Neural cell (in vitro differentiated cells): ENCODE measurements at regions not wholly inside any gene's neighbourhood (a gene's known extent, or its start where the extent isn't known, plus 50 kb on each side); places are given as distances from the start of the nearest gene placed in this dataset.

Experiments used
- H2AFZ ChIP-seq: fragments of 200-600, 300-800 bp; sonication (generic), shearing (Covaris generic); 2 replicates; pipeline ENCODE4 v1.6.0; 2014; ENCODE audit warnings: low read depth, mild to moderate bottlenecking, antibody characterized with exemption, low read length, moderate library complexity
- H3F3A ChIP-seq: fragments of 200-600 bp; shearing (Covaris generic); 2 replicates; pipeline ENCODE4 v1.6.1; 2016; ENCODE audit warnings: mild to moderate bottlenecking, moderate library complexity, mixed read lengths, antibody characterized with exemption, low read length; ENCODE audit not compliant: insufficient read depth, poor library complexity, severe bottlenecking
- H3K27ac ChIP-seq: fragments of 200-600, 300-800 bp; sonication (generic), shearing (Covaris generic); 2 replicates; pipeline ENCODE4 v1.5.1; 2014; ENCODE audit warnings: mild to moderate bottlenecking, low read length, moderate library complexity
- H3K27me3 ChIP-seq: fragments of 300-800, 200-600 bp; sonication (generic), shearing (Covaris generic); 2 replicates; pipeline ENCODE4 v1.6.0; 2014; ENCODE audit warnings: mild to moderate bottlenecking, low read depth, low read length, moderate library complexity; ENCODE audit not compliant: insufficient read depth
- H3K36me3 ChIP-seq: fragments of 300-800, 200-600 bp; sonication (generic), shearing (Covaris generic); 2 replicates; pipeline ENCODE4 v1.5.1; 2014; ENCODE audit warnings: mild to moderate bottlenecking, antibody characterized with exemption, low read length, moderate library complexity; ENCODE audit not compliant: insufficient read depth
- H3K4me2 ChIP-seq: fragments of 300-800, 200-600 bp; sonication (generic), shearing (Covaris generic); 2 replicates; pipeline ENCODE4 v1.6.0; 2014; ENCODE audit warnings: mild to moderate bottlenecking, low read length
- H3K4me3 ChIP-seq: fragments of 300-800, 200-600 bp; sonication (generic), shearing (Covaris generic); 2 replicates; pipeline ENCODE4 v1.5.1; 2014; ENCODE audit warnings: mild to moderate bottlenecking, low read length, moderate library complexity
- H3K79me2 ChIP-seq: fragments of 200-600 bp; shearing (Covaris generic); replicated peaks from 2 replicates; pipeline ENCODE4 v1.6.0; 2014; ENCODE audit warnings: mild to moderate bottlenecking, low read length, moderate library complexity; ENCODE audit not compliant: insufficient read depth
- H3K9ac ChIP-seq: fragments of 300-800, 200-600 bp; sonication (generic), shearing (Covaris generic); 2 replicates; pipeline ENCODE4 v1.6.1; 2016; ENCODE audit warnings: mild to moderate bottlenecking, low read length, mixed read lengths
- H3K9me2 ChIP-seq: fragments of 200-600 bp; shearing (Covaris generic); 2 replicates; pipeline ENCODE4 v1.6.1; 2016; ENCODE audit warnings: mild to moderate bottlenecking, low read length, mixed read lengths; ENCODE audit not compliant: insufficient read depth
- H3K9me3 ChIP-seq: fragments of 200-600, 300-800 bp; sonication (generic), shearing (Covaris generic); 2 replicates; pipeline ENCODE4 v1.6.1; 2016; ENCODE audit warnings: mild to moderate bottlenecking, mixed run types, low read length, moderate library complexity, mixed read lengths
- H4K20me1 ChIP-seq: fragments of 200-600 bp; shearing (Covaris generic); 2 replicates; pipeline ENCODE4 v1.6.1; 2016; ENCODE audit warnings: mild to moderate bottlenecking, mixed run types; ENCODE audit not compliant: insufficient read depth
- CTCF ChIP-seq: fragments of 450-650 bp; IDR thresholded peaks from 2 replicates; pipeline ENCODE4 v1.5.1; 2014; ENCODE audit warnings: antibody characterized with exemption, mild to moderate bottlenecking, moderate library complexity; ENCODE audit not compliant: poor library complexity, severe bottlenecking
- EP300 ChIP-seq: fragments of 450-650 bp; conservative IDR thresholded peaks from 2 replicates; pipeline ENCODE4 v1.6.1; 2014; ENCODE audit warnings: antibody characterized with exemption, mild to moderate bottlenecking, moderate library complexity; ENCODE audit not compliant: poor library complexity, severe bottlenecking
- EZH2 ChIP-seq: fragments of 200-600, 300-800 bp; shearing (Covaris generic), sonication (generic); IDR thresholded peaks from 2 replicates; pipeline ENCODE4 v1.6.1; 2014; ENCODE audit warnings: antibody characterized with exemption, low read length, borderline replicate concordance, mild to moderate bottlenecking; ENCODE audit not compliant: insufficient read depth, poor library complexity, severe bottlenecking
- MXI1 ChIP-seq: fragments of 450-650 bp; conservative IDR thresholded peaks from 2 replicates; pipeline ENCODE4 v1.6.1; 2014; ENCODE audit warnings: antibody characterized with exemption, mild to moderate bottlenecking; ENCODE audit not compliant: poor library complexity, severe bottlenecking
- POLR2AphosphoS5 ChIP-seq: IDR thresholded peaks from 2 replicates; pipeline ENCODE4 v1.6.1; 2012
- RAD21 ChIP-seq: fragments of 450-650 bp; conservative IDR thresholded peaks from 2 replicates; pipeline ENCODE4 v1.6.1; 2014; ENCODE audit warnings: antibody characterized with exemption, mild to moderate bottlenecking, moderate library complexity
- REST ChIP-seq: IDR thresholded peaks from 2 replicates; pipeline ENCODE4 v1.6.1; 2012; ENCODE audit warnings: borderline replicate concordance
- SMC3 ChIP-seq: fragments of 450-650 bp; conservative IDR thresholded peaks from 2 replicates; pipeline ENCODE4 v1.6.1; 2014; ENCODE audit warnings: antibody characterized with exemption, mild to moderate bottlenecking, moderate library complexity; ENCODE audit not compliant: poor library complexity
- TAF1 ChIP-seq: IDR thresholded peaks from 2 replicates; pipeline ENCODE4 v1.6.1; 2012; ENCODE audit warnings: low read depth

- Histone ChIP-seq H2AFZ (no peak overlapping the region), H3K9ac (no peak overlapping the region), H4K20me1 (no peaks in the 10 kb centered on the region), H3K27me3 (no peaks in the 10 kb centered on the region), H3K36me3 (no peaks in the 10 kb centered on the region), H3K9me2 (no peaks in the 10 kb centered on the region), H3F3A (no peaks in the 10 kb centered on the region), H3K4me2 (no peak overlapping the region), H3K79me2 (no peaks in the 10 kb centered on the region), H3K9me3 (no peaks in the 10 kb centered on the region), H3K4me3 (no peak overlapping the region), H3K27ac (no peak overlapping the region)
- no peak for TF ChIP-seq REST
- TF ChIP-seq POLR2AphosphoS5: no peak
- no peak for TF ChIP-seq RAD21
- TF ChIP-seq SMC3: no peak
- no peak for TF ChIP-seq CTCF
- no peak for TF ChIP-seq TAF1
- TF ChIP-seq MXI1: no peak
Observed at GRCh38 chr2:175461839-175462238, 280.3 kb upstream of the ATP5MC3 start.

- H3F3A ChIP-seq: peaks cover 4% of the 10 kb centered on the region
- no peaks in the 10 kb centered on the region for H3K27me3 ChIP-seq
- no peaks in the 10 kb centered on the region for H3K9me3 ChIP-seq
- H2AFZ ChIP-seq: no peak overlapping the region
- H3K9me2 ChIP-seq: no peaks in the 10 kb centered on the region
- H3K79me2 ChIP-seq: no peaks in the 10 kb centered on the region
- H3K4me3 ChIP-seq: no peak overlapping the region
- H3K36me3 ChIP-seq: no peaks in the 10 kb centered on the region
- H4K20me1 ChIP-seq: no peaks in the 10 kb centered on the region
- no peak for TF ChIP-seq EZH2
- no peak for TF ChIP-seq EP300
- no peak for TF ChIP-seq TAF1
- no peak overlapping the region for H3K27ac ChIP-seq
- no peak overlapping the region for H3K9ac ChIP-seq
- H3K4me2 ChIP-seq: no peak overlapping the region
Observed at GRCh38 chr2:175457895-175458448, 276.5 kb upstream of the ATP5MC3 start.

- Histone ChIP-seq H3K4me2 (no peak overlapping the region), H3F3A (peaks cover 4% of the 10 kb centered on the region), H4K20me1 (no peaks in the 10 kb centered on the region)
Observed at GRCh38 chr2:175454953-175455389, 273.5 kb upstream of the ATP5MC3 start.

More at GRCh38 chr2:175454953-175455389, 273.5 kb upstream of the ATP5MC3 start:
- no peak for TF ChIP-seq MXI1
- no peak for TF ChIP-seq TAF1
- TF ChIP-seq SMC3: no peak
- TF ChIP-seq RAD21: peak; percentile 31
- TF ChIP-seq REST: peak; percentile 97
- TF ChIP-seq EZH2: no peak
- TF ChIP-seq POLR2AphosphoS5: peak; percentile 92
- peak; percentile 45 for TF ChIP-seq CTCF
- TF ChIP-seq EP300: peak; percentile 65
- Histone ChIP-seq H3K27ac (peak overlapping the region; percentile 21), H2AFZ (no peak overlapping the region), H3K36me3 (no peaks in the 10 kb centered on the region), H3K27me3 (no peaks in the 10 kb centered on the region), H3K9ac (no peak overlapping the region), H3K79me2 (no peaks in the 10 kb centered on the region), H3K4me3 (no peak overlapping the region), H3K9me3 (no peaks in the 10 kb centered on the region), H3K9me2 (no peaks in the 10 kb centered on the region)
